Neural progenitor cell (in vitro differentiated cells): ENCODE measurements at regions not wholly inside any gene's neighbourhood (a gene's known extent, or its start where the extent isn't known, plus 50 kb on each side); places are given as distances from the start of the nearest gene placed in this dataset.
A peak's percentile ranks its signal among the peaks of the same experiment; 100 is the strongest.

Source experiments
- DNase-seq: peaks from one replicate; pipeline ENCODE4 v3.0.0-alpha.2; 2016; ENCODE audit warnings: low spot score
- H2AFZ ChIP-seq: fragments of 200-600 bp; sonication (generic); replicated peaks from 2 replicates; pipeline ENCODE4 v1.6.1; 2016; ENCODE audit warnings: antibody characterized with exemption
- H3F3A ChIP-seq: fragments of 200-600 bp; sonication (generic); 2 replicates; pipeline ENCODE4 v1.6.1; 2016; ENCODE audit warnings: antibody characterized with exemption, low read depth
- H3K27ac ChIP-seq: fragments of 200-600 bp; sonication (generic); 2 replicates; pipeline ENCODE4 v1.5.1; 2016; ENCODE audit warnings: mild to moderate bottlenecking
- H3K27me3 ChIP-seq: fragments of 200-600 bp; sonication (generic); 2 replicates; pipeline ENCODE4 v1.6.1; 2016; ENCODE audit warnings: mild to moderate bottlenecking, moderate library complexity
- H3K36me3 ChIP-seq: fragments of 200-600 bp; sonication (generic); 2 replicates; pipeline ENCODE4 v1.5.1; 2016
- H3K4me1 ChIP-seq: fragments of 200-600 bp; sonication (generic); 2 replicates; pipeline ENCODE4 v1.6.1; 2016; ENCODE audit warnings: mixed run types
- H3K4me2 ChIP-seq: fragments of 200-600 bp; sonication (generic); 2 replicates; pipeline ENCODE4 v1.6.1; 2016
- H3K4me3 ChIP-seq: fragments of 200-600 bp; sonication (generic); 2 replicates; pipeline ENCODE4 v1.5.1; 2016
- H3K79me2 ChIP-seq: fragments of 200-600 bp; sonication (generic); 2 replicates; pipeline ENCODE4 v1.6.1; 2016; ENCODE audit warnings: low read depth
- H3K9ac ChIP-seq: fragments of 200-600 bp; sonication (generic); 2 replicates; pipeline ENCODE4 v1.6.1; 2016
- H3K9me3 ChIP-seq: fragments of 200-600 bp; sonication (generic); 2 replicates; pipeline ENCODE4 v1.5.1; 2016; ENCODE audit warnings: low read depth
- H4K20me1 ChIP-seq: fragments of 200-600 bp; sonication (generic); 2 replicates; pipeline ENCODE4 v1.6.1; 2016; ENCODE audit warnings: low read depth
- H3K27ac Mint-ChIP-seq: 3 replicates; pipeline ENCODE4 v1.8.0; 2021; ENCODE audit warnings: mixed read lengths
- H3K27me3 Mint-ChIP-seq: 2 replicates; pipeline ENCODE4 v1.8.0; 2022; ENCODE audit warnings: low read depth, mild to moderate bottlenecking, inconsistent platforms, moderate library complexity, mixed read lengths; ENCODE audit not compliant: insufficient read depth
- H3K36me3 Mint-ChIP-seq: 3 replicates; pipeline ENCODE4 v1.8.0; 2021; ENCODE audit warnings: mixed read lengths
- H3K4me1 Mint-ChIP-seq: 3 replicates; pipeline ENCODE4 v1.8.0; 2021; ENCODE audit warnings: mixed read lengths
- H3K4me3 Mint-ChIP-seq: 3 replicates; pipeline ENCODE4 v1.8.0; 2021; ENCODE audit warnings: mild to moderate bottlenecking, moderate library complexity, mixed read lengths
- H3K9me3 Mint-ChIP-seq: 3 replicates; pipeline ENCODE4 v1.8.0; 2020; ENCODE audit warnings: mixed read lengths
- CTCF ChIP-seq: fragments of 200-600 bp; sonication (generic); IDR thresholded peaks from 2 replicates; pipeline ENCODE4 v1.5.1; 2017; ENCODE audit warnings: antibody characterized with exemption, mild to moderate bottlenecking
- EZH2 ChIP-seq: fragments of 200-600 bp; sonication (generic); IDR thresholded peaks from 2 replicates; pipeline ENCODE4 v1.6.1; 2017; ENCODE audit warnings: antibody characterized with exemption, mild to moderate bottlenecking, moderate library complexity
- EZH2phosphoT487 ChIP-seq: fragments of 200-600 bp; sonication (generic); IDR thresholded peaks from 2 replicates; pipeline ENCODE4 v1.6.1; 2017; ENCODE audit warnings: antibody characterized with exemption

- Histone ChIP-seq H3K9me3 (no peaks in the 10 kb centered on the region), H3K4me3 (no peak overlapping the region), H3K4me2 (no peak overlapping the region), H3K36me3 (no peaks in the 10 kb centered on the region), H2AFZ (no peak overlapping the region), H3F3A (no peaks in the 10 kb centered on the region), H3K27ac (no peak overlapping the region), H4K20me1 (no peaks in the 10 kb centered on the region), H3K4me1 (no peaks in the 10 kb centered on the region), H3K9ac (no peak overlapping the region), H3K27me3 (no peaks in the 10 kb centered on the region), H3K79me2 (no peaks in the 10 kb centered on the region)
- DNase-seq, result no peak
- TF ChIP-seq EZH2 (no peak), EZH2phosphoT487 (no peak), CTCF (no peak)
- Mint-ChIP-seq H3K4me3 (no peak overlapping the region), H3K27me3 (no peaks in the 10 kb centered on the region), H3K9me3 (peaks cover 18% of the 10 kb centered on the region), H3K36me3 (no peaks in the 10 kb centered on the region), H3K27ac (no peak overlapping the region), H3K4me1 (no peaks in the 10 kb centered on the region)
Measured at GRCh38 chr12:102302553-102302952, 104.9 kb upstream of the PMCH start.

DNA sequence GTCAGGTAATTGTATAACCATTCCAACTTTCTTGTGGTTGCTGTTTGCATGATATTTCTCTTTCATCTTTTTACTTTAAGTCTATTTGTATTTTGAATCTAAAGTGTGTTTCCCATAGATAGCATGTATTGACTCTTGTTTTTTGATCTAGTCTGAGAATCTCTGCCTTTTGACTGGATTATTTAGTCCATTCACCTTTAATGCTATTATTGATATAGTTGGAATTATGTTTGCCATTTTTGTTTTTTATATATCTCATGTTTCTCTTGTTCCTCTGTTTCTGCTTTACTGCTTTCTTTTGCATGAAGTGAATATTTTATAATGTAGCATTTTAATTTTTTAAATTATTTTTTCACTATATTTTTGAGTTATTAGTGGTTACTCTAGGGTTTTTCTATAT lies 103.9 kb upstream of the PMCH start:
- Histone ChIP-seq H3K79me2 (no peaks in the 10 kb centered on the region), H3F3A (no peaks in the 10 kb centered on the region), H3K4me2 (no peak overlapping the region), H3K36me3 (no peaks in the 10 kb centered on the region), H3K4me1 (no peaks in the 10 kb centered on the region), H4K20me1 (no peaks in the 10 kb centered on the region), H3K9ac (no peak overlapping the region), H3K9me3 (no peaks in the 10 kb centered on the region), H3K27ac (no peak overlapping the region), H2AFZ (no peak overlapping the region), H3K27me3 (no peaks in the 10 kb centered on the region), H3K4me3 (no peak overlapping the region)
- H3K9me3 Mint-ChIP-seq, result peaks cover 13% of the 10 kb centered on the region
- H3K4me1 Mint-ChIP-seq, result no peaks in the 10 kb centered on the region
- H3K27ac Mint-ChIP-seq, result no peak overlapping the region
- H3K27me3 Mint-ChIP-seq, result no peaks in the 10 kb centered on the region
- TF ChIP-seq EZH2 (no peak), CTCF (no peak), EZH2phosphoT487 (no peak)
- H3K36me3 Mint-ChIP-seq, result no peaks in the 10 kb centered on the region
- no peak for DNase-seq
- H3K4me3 Mint-ChIP-seq, result no peak overlapping the region

GRCh38 chr12:102300824-102301461 lies 103.3 kb upstream of the PMCH start:
- H3K27ac ChIP-seq, result no peak overlapping the region
- Mint-ChIP-seq H3K27ac (no peak overlapping the region), H3K27me3 (no peaks in the 10 kb centered on the region), H3K9me3 (peaks cover 13% of the 10 kb centered on the region), H3K36me3 (no peaks in the 10 kb centered on the region), H3K4me3 (no peak overlapping the region), H3K4me1 (no peaks in the 10 kb centered on the region)
- no peaks in the 10 kb centered on the region for H3K9me3 ChIP-seq
- no peak overlapping the region for H3K9ac ChIP-seq
- TF ChIP-seq EZH2phosphoT487 (no peak), CTCF (peak; percentile 57)
- H4K20me1 ChIP-seq, result no peaks in the 10 kb centered on the region
- no peaks in the 10 kb centered on the region for H3K4me1 ChIP-seq
- H3K4me2 ChIP-seq, result no peak overlapping the region
- no peaks in the 10 kb centered on the region for H3K36me3 ChIP-seq
- H3K27me3 ChIP-seq, result no peaks in the 10 kb centered on the region
- H3K4me3 ChIP-seq, result no peak overlapping the region
- H2AFZ ChIP-seq, result no peak overlapping the region
- DNase-seq, result peak; percentile 55
- H3K79me2 ChIP-seq, result no peaks in the 10 kb centered on the region
- H3F3A ChIP-seq, result no peaks in the 10 kb centered on the region
